ENCODE measurements at regions not wholly inside any gene's neighbourhood (a gene's known extent, or its start where the extent isn't known, plus 50 kb on each side); places are given as distances from the start of the nearest gene placed in this dataset.

GRCh38 chr15:81752974-81753373, 292.8 kb downstream of the MEX3B start:
- Mint-ChIP-seq H3K4me1 (ENCODE audit: low read depth) (no peaks in the 10 kb centered on the region), H3K4me3 (no peak overlapping the region)

DNA sequence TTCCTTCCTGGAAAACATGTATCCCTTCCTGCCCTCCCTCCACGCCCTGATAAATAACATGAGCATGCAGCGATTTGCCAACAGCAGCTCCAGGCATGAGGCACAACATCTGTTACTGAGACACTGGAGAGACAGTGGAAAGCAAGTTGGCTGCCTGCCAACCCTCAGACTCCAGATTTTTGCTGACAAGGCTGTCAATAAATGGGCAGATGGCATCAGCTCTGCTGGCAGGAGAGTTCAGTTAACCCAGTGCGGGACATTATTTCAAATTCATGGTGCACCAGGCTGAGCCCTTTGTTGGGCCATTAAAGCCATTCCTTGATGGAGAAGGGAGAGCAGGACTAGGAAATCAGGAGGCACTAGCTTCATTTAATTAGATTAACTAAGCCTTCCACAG, 293.3 kb downstream of the MEX3B start:
- Mint-ChIP-seq H3K9me3 (no peaks in the 10 kb centered on the region), H3K27me3 (peaks cover 16% of the 10 kb centered on the region), H3K36me3 (ENCODE audit: low read depth) (no peaks in the 10 kb centered on the region), H3K4me1 (ENCODE audit: low read depth) (no peaks in the 10 kb centered on the region), H3K4me3 (no peak overlapping the region), H3K27ac (no peak overlapping the region)
- DNase-seq = no peak

More at GRCh38 chr15:81752974-81753373, 292.8 kb downstream of the MEX3B start:
- Mint-ChIP-seq H3K27ac (no peak overlapping the region), H3K9me3 (no peaks in the 10 kb centered on the region), H3K36me3 (ENCODE audit: low read depth) (no peaks in the 10 kb centered on the region), H3K27me3 (peaks cover 16% of the 10 kb centered on the region)
- no peak for DNase-seq

- H3K27me3 Mint-ChIP-seq = peaks cover 19% of the 10 kb centered on the region
- DNase-seq = no peak
- no peaks in the 10 kb centered on the region for H3K36me3 Mint-ChIP-seq (ENCODE audit: low read depth)
- H3K4me1 Mint-ChIP-seq (ENCODE audit: low read depth) = no peaks in the 10 kb centered on the region
- H3K4me3 Mint-ChIP-seq = no peak overlapping the region
- no peak overlapping the region for H3K27ac Mint-ChIP-seq
- H3K9me3 Mint-ChIP-seq = no peaks in the 10 kb centered on the region
Measured at GRCh38 chr15:81751816-81752545, 293.8 kb downstream of the MEX3B start.

- no peak overlapping the region for H3K27ac Mint-ChIP-seq
- no peaks in the 10 kb centered on the region for H3K4me1 Mint-ChIP-seq (ENCODE audit: low read depth)
- H3K36me3 Mint-ChIP-seq (ENCODE audit: low read depth) = no peaks in the 10 kb centered on the region
- DNase-seq = no peak
- H3K9me3 Mint-ChIP-seq = no peaks in the 10 kb centered on the region
- peaks cover 16% of the 10 kb centered on the region for H3K27me3 Mint-ChIP-seq
- H3K4me3 Mint-ChIP-seq = no peak overlapping the region
Measured at GRCh38 chr15:81751256-81751655, 294.6 kb downstream of the MEX3B start.

- Mint-ChIP-seq H3K27ac (no peak overlapping the region), H3K4me1 (ENCODE audit: low read depth) (no peaks in the 10 kb centered on the region), H3K4me3 (no peak overlapping the region), H3K36me3 (ENCODE audit: low read depth) (no peaks in the 10 kb centered on the region), H3K9me3 (no peaks in the 10 kb centered on the region), H3K27me3 (peaks cover 16% of the 10 kb centered on the region)
- no peak for DNase-seq
Measured at GRCh38 chr15:81749716-81750375, 296.0 kb downstream of the MEX3B start.

- no peak overlapping the region for H3K27ac Mint-ChIP-seq
- no peaks in the 10 kb centered on the region for H3K4me1 Mint-ChIP-seq (ENCODE audit: low read depth)
- H3K36me3 Mint-ChIP-seq (ENCODE audit: low read depth) = no peaks in the 10 kb centered on the region
- no peak overlapping the region for H3K4me3 Mint-ChIP-seq
- no peak for DNase-seq
- no peaks in the 10 kb centered on the region for H3K9me3 Mint-ChIP-seq
- H3K27me3 Mint-ChIP-seq = peaks cover 10% of the 10 kb centered on the region
Measured at GRCh38 chr15:81747482-81747881, 298.3 kb downstream of the MEX3B start.

DNA sequence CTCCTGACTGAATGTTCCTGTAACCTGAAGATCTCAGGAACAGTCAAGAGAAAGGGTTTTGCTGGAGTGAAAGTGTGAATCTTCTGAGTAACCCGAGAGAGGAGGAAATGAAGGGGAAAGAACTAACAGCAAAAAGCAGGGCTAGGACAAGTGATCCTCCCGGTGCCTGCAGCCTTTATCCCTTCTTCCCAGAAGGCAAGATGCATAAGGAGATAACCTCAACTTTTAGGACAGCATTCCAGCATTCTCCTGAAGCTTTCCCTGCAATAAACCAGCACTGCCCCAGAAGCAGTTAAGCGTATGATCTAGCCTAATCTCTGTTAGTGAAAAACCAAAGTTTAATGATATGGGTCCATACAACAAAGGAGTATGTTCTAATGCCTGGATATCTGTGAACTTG, 298.8 kb downstream of the MEX3B start:
- peaks cover 10% of the 10 kb centered on the region for H3K27me3 Mint-ChIP-seq
- no peak overlapping the region for H3K4me3 Mint-ChIP-seq
- H3K36me3 Mint-ChIP-seq (ENCODE audit: low read depth) = no peaks in the 10 kb centered on the region
- DNase-seq = no peak
- H3K4me1 Mint-ChIP-seq (ENCODE audit: low read depth) = no peaks in the 10 kb centered on the region
- no peak overlapping the region for H3K27ac Mint-ChIP-seq
- no peaks in the 10 kb centered on the region for H3K9me3 Mint-ChIP-seq

DNA sequence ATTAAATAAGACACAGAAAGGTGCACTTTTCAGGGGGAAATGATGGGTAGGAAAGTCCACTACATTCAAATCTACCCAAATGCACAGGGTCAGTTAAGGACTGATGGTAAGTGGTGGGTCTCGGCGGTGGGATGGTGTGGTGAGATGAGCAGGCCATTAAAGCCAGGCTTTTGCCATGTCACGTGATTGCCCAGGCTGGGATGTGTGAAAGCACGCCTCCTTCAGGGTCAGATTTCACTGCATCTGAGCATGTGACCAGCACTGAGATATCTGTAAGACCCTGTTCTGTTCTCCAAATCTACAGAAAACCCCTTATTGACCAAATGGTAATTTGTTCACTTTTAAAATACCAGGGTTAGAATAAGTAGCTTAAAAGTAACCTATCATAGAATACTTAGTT, 301.5 kb downstream of the MEX3B start:
- Mint-ChIP-seq H3K36me3 (ENCODE audit: low read depth) (no peaks in the 10 kb centered on the region), H3K27me3 (peaks cover 4% of the 10 kb centered on the region), H3K4me1 (ENCODE audit: low read depth) (no peaks in the 10 kb centered on the region), H3K27ac (no peak overlapping the region), H3K4me3 (no peak overlapping the region), H3K9me3 (no peaks in the 10 kb centered on the region)
- DNase-seq = no peak

DNA sequence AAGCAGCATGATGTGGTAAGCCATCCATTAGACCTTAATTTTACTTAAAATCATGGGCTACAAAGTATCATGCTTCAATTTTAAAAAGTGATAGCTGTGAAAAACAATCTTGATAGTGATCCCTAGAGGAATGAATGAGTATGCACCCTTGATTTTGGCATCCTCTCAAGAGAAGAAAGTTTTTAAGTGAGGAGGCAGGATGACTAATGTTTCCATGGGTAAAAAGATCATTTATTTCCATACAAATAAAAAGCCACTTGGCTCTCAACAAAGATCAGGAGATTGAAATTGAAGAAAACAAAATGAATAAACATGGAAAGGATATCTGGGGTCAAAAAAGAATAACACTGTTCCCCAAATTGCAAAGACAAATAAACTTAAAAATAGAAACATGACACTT, 305.4 kb downstream of the MEX3B start:
- no peak for DNase-seq
- Mint-ChIP-seq H3K27ac (no peak overlapping the region), H3K4me3 (no peak overlapping the region), H3K36me3 (ENCODE audit: low read depth) (no peaks in the 10 kb centered on the region), H3K27me3 (no peaks in the 10 kb centered on the region), H3K9me3 (peaks cover 2% of the 10 kb centered on the region), H3K4me1 (ENCODE audit: low read depth) (no peaks in the 10 kb centered on the region)

DNA sequence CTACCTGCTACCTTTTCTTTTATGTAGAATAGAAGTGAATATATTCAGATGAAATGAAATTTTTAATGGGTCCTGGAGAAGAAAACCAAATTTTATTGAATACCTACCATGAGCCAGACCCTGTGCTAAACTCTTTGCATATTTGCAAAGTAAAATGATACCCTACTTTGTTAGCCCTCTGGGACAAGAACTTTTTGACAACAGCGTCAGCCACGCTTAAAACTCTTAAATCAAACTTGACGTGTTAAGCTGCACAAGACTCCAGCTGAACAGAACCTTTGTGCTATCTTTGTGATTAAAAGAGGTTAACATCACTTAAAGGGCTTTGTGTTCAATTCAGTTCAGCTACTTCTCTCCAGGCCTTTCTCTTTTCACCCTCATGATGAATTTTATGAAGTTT, 316.5 kb downstream of the MEX3B start:
- H3K36me3 Mint-ChIP-seq (ENCODE audit: low read depth) = no peaks in the 10 kb centered on the region
- H3K4me3 Mint-ChIP-seq = no peak overlapping the region
- no peaks in the 10 kb centered on the region for H3K9me3 Mint-ChIP-seq
- H3K4me1 Mint-ChIP-seq (ENCODE audit: low read depth) = no peaks in the 10 kb centered on the region
- no peak overlapping the region for H3K27ac Mint-ChIP-seq
- peaks cover 17% of the 10 kb centered on the region for H3K27me3 Mint-ChIP-seq
- DNase-seq = no peak

- H3K4me1 Mint-ChIP-seq (ENCODE audit: low read depth) = no peaks in the 10 kb centered on the region
- H3K36me3 Mint-ChIP-seq (ENCODE audit: low read depth) = no peaks in the 10 kb centered on the region
- no peak overlapping the region for H3K27ac Mint-ChIP-seq
- no peak for DNase-seq
- H3K4me3 Mint-ChIP-seq = no peak overlapping the region
- no peaks in the 10 kb centered on the region for H3K9me3 Mint-ChIP-seq
- peaks cover 17% of the 10 kb centered on the region for H3K27me3 Mint-ChIP-seq
Measured at GRCh38 chr15:81728726-81729125, 317.1 kb downstream of the MEX3B start.

- no peaks in the 10 kb centered on the region for H3K9me3 Mint-ChIP-seq
- no peak overlapping the region for H3K27ac Mint-ChIP-seq
- no peak overlapping the region for H3K4me3 Mint-ChIP-seq
Measured at GRCh38 chr15:81725590-81725989, 320.2 kb downstream of the MEX3B start.

DNA sequence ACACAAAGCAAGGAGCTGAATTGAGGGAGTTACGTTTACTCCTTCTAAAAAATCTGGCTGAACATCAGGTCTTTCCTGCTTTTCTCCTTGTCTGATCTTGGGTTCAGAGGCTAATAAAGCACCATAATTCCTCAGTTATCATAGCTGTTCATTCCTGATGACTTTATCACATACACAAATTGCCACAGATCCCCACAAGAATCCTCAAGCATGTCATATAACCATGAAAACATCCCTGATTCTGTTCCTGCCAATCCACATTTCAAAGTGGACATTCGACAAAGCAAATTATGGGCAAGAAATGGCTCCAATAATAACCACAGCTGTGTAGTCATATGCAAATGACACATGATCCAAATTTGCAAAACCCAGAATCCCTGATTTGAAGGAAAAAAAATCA, 321.3 kb downstream of the MEX3B start:
- H3K4me1 Mint-ChIP-seq (ENCODE audit: low read depth) = no peaks in the 10 kb centered on the region

More at GRCh38 chr15:81725590-81725989, 320.2 kb downstream of the MEX3B start:
- DNase-seq = no peak
- Mint-ChIP-seq H3K4me1 (ENCODE audit: low read depth) (no peaks in the 10 kb centered on the region), H3K27me3 (peaks cover 17% of the 10 kb centered on the region), H3K36me3 (ENCODE audit: low read depth) (no peaks in the 10 kb centered on the region)

GRCh38 chr15:81723701-81724100, 322.1 kb downstream of the MEX3B start:
- Mint-ChIP-seq H3K4me3 (no peak overlapping the region), H3K36me3 (ENCODE audit: low read depth) (no peaks in the 10 kb centered on the region), H3K9me3 (no peaks in the 10 kb centered on the region), H3K4me1 (ENCODE audit: low read depth) (no peaks in the 10 kb centered on the region), H3K27ac (no peak overlapping the region), H3K27me3 (peaks cover 10% of the 10 kb centered on the region)
- no peak for DNase-seq

More for the DNA sequence above, 321.3 kb downstream of the MEX3B start:
- Mint-ChIP-seq H3K9me3 (no peaks in the 10 kb centered on the region), H3K36me3 (ENCODE audit: low read depth) (no peaks in the 10 kb centered on the region), H3K27me3 (peaks cover 13% of the 10 kb centered on the region), H3K4me3 (no peak overlapping the region), H3K27ac (no peak overlapping the region)
- no peak for DNase-seq

- Mint-ChIP-seq H3K36me3 (ENCODE audit: low read depth) (no peaks in the 10 kb centered on the region), H3K27me3 (peaks cover 9% of the 10 kb centered on the region), H3K9me3 (no peaks in the 10 kb centered on the region), H3K4me1 (ENCODE audit: low read depth) (no peaks in the 10 kb centered on the region), H3K4me3 (no peak overlapping the region), H3K27ac (no peak overlapping the region)
- DNase-seq = no peak
Measured at GRCh38 chr15:81723113-81723651, 322.6 kb downstream of the MEX3B start.
